Upper lobe of left lung (tissue), 4 donors: ENCODE measurements at regions not wholly inside any gene's neighbourhood (a gene's known extent, or its start where the extent isn't known, plus 50 kb on each side); places are given as distances from the start of the nearest gene placed in this dataset.

Experiments used
- CTCF ChIP-seq, 6 experiments: fragments of 450-650 bp in 4 of 6; fragments of 200-600 bp in 2 of 6; sonication (generic) in 2 of 6; IDR thresholded peaks; one replicate each; pipeline ENCODE4 v1.5.1; 2016 to 2019; ENCODE audit warnings: antibody characterized with exemption in 6 of 6
- EP300 ChIP-seq, 4 donors: sonication (generic); formaldehyde crosslinking; IDR thresholded peaks; one replicate each; pipeline ENCODE4 v1.5.1; 2017; ENCODE audit warnings: antibody characterized with exemption in 4 of 4, control low read depth in 2 of 4
- POLR2A ChIP-seq, 4 donors: fragments of 450-650 bp; IDR thresholded peaks; one replicate each; pipeline ENCODE4 v1.5.1; 2016 to 2017; ENCODE audit warnings: antibody characterized with exemption in 4 of 4, mild to moderate bottlenecking in 2 of 4
- POLR2AphosphoS5 ChIP-seq, 2 donors: sonication (generic); formaldehyde crosslinking; IDR thresholded peaks; one replicate each; pipeline ENCODE4 v1.5.1; 2017; ENCODE audit warnings: antibody characterized with exemption in 2 of 2

GRCh38 chr11:29127461-29127860 lies 889.4 kb downstream of the KCNA4 start:
- TF ChIP-seq POLR2AphosphoS5 (IDR thresholded peaks at IDR 0.05): no peak
- no peak for TF ChIP-seq CTCF (IDR thresholded peaks at IDR 0.05)
- TF ChIP-seq POLR2A (IDR thresholded peaks at IDR 0.05): no peak
- no peak for TF ChIP-seq EP300 (IDR thresholded peaks at IDR 0.05)
